ENCODE measurements at regions not wholly inside any gene's neighbourhood (a gene's known extent, or its start where the extent isn't known, plus 50 kb on each side); places are given as distances from the start of the nearest gene placed in this dataset.

DNA sequence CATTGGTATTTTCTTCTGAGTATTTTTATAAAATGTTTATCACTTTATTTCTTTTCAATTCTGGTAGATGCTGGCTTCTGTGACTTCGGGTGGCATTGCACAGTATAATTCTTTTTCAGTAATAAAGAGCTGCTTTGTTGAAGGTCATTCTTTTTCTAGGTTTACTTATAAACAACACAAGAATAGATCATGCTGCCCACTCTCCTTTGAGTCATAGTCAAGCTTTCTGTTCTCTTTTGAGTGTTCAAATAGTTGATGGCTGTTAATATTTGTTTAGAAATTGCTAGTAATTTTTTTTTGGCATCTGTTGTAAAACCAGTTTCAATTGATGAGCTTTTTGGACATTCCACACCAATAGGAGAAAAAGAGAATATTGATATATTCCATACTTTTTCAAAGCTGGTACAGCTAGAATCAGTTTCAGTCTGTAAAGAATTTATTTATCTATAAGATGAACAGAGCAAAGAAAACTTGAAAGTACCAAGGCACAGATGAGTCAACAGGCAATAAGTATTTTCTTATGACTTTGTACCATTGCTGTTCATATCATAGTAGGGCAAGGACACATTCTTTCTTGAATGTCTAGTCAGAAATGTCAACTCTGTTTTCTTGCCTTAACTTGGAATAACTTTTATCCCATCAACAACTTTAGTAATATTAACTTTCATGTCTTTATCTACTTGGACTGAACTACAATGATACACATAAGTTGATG lies 513.0 kb upstream of the SEL1L start:
- no peak overlapping the region for H3K27ac ChIP-seq (replicated peaks)
- H3K4me3 ChIP-seq (replicated peaks; ENCODE audit: insufficient read depth, low read length) = no peak overlapping the region
- no peaks in the 10 kb centered on the region for H3K27me3 ChIP-seq (ENCODE audit: insufficient read depth, poor library complexity, severe bottlenecking)
- TF ChIP-seq SPI1 (IDR thresholded peaks at IDR 0.05; ENCODE audit: borderline replicate concordance, low read depth) = no peak
- TF ChIP-seq GABPA (IDR thresholded peaks at IDR 0.05; ENCODE audit: low read depth) = no peak
- no peak for TF ChIP-seq POLR2AphosphoS5 (IDR thresholded peaks at IDR 0.05; ENCODE audit: low read depth)
- TF ChIP-seq, protein P1, sequence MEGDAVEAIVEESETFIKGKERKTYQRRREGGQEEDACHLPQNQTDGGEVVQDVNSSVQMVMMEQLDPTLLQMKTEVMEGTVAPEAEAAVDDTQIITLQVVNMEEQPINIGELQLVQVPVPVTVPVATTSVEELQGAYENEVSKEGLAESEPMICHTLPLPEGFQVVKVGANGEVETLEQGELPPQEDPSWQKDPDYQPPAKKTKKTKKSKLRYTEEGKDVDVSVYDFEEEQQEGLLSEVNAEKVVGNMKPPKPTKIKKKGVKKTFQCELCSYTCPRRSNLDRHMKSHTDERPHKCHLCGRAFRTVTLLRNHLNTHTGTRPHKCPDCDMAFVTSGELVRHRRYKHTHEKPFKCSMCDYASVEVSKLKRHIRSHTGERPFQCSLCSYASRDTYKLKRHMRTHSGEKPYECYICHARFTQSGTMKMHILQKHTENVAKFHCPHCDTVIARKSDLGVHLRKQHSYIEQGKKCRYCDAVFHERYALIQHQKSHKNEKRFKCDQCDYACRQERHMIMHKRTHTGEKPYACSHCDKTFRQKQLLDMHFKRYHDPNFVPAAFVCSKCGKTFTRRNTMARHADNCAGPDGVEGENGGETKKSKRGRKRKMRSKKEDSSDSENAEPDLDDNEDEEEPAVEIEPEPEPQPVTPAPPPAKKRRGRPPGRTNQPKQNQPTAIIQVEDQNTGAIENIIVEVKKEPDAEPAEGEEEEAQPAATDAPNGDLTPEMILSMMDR (IDR thresholded peaks at IDR 0.05; ENCODE audit: insufficient read depth, low read length) = no peak
- TF ChIP-seq, protein P2, sequence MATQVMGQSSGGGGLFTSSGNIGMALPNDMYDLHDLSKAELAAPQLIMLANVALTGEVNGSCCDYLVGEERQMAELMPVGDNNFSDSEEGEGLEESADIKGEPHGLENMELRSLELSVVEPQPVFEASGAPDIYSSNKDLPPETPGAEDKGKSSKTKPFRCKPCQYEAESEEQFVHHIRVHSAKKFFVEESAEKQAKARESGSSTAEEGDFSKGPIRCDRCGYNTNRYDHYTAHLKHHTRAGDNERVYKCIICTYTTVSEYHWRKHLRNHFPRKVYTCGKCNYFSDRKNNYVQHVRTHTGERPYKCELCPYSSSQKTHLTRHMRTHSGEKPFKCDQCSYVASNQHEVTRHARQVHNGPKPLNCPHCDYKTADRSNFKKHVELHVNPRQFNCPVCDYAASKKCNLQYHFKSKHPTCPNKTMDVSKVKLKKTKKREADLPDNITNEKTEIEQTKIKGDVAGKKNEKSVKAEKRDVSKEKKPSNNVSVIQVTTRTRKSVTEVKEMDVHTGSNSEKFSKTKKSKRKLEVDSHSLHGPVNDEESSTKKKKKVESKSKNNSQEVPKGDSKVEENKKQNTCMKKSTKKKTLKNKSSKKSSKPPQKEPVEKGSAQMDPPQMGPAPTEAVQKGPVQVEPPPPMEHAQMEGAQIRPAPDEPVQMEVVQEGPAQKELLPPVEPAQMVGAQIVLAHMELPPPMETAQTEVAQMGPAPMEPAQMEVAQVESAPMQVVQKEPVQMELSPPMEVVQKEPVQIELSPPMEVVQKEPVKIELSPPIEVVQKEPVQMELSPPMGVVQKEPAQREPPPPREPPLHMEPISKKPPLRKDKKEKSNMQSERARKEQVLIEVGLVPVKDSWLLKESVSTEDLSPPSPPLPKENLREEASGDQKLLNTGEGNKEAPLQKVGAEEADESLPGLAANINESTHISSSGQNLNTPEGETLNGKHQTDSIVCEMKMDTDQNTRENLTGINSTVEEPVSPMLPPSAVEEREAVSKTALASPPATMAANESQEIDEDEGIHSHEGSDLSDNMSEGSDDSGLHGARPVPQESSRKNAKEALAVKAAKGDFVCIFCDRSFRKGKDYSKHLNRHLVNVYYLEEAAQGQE (IDR thresholded peaks at IDR 0.05; ENCODE audit: insufficient replicate concordance, low read depth) = no peak
- no peak for DNase-seq (ENCODE audit: low read depth in 1 of 2, low spot score in 1 of 2)

DNA sequence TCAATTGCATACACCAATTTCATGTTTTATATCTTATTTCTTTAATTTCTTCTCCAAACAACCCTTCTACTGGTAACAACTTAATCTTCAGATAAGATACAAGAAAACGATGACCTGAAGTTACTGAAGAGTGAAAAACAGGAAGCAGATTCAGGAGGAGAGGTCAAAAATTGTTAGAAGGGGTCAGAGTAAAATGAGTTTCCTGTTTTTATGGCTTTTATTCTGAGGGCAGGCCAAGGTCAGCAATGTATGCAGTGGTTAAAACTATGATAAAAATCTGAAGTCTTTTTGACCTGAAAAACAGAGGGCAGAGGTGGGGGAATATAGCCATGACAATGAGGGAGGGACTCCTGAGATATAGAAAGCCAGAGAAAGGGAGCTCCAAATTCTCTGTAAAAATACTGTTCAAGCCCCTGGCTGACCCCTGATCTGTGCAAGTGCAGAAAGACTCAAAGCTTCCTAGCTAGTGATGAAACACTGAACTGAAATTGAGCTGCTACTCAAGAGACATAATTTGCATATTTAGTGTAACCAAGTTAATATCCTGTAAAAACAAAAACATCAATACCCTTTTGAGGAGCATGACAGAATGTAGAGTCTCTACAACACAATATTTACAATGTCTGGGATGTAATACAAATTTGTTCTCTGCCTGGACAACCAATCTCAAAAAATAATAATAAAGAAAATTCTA lies 514.3 kb upstream of the SEL1L start:
- no peaks in the 10 kb centered on the region for H3K27me3 ChIP-seq (ENCODE audit: insufficient read depth, poor library complexity, severe bottlenecking)
- no peak overlapping the region for H3K4me3 ChIP-seq (replicated peaks; ENCODE audit: insufficient read depth, low read length)
- TF ChIP-seq POLR2AphosphoS5 (IDR thresholded peaks at IDR 0.05; ENCODE audit: low read depth) = no peak
- no peak for TF ChIP-seq SPI1 (IDR thresholded peaks at IDR 0.05; ENCODE audit: borderline replicate concordance, low read depth)
- TF ChIP-seq GABPA (IDR thresholded peaks at IDR 0.05; ENCODE audit: low read depth) = no peak
- TF ChIP-seq, protein P2 (IDR thresholded peaks at IDR 0.05; ENCODE audit: insufficient replicate concordance, low read depth) = no peak
- TF ChIP-seq, protein P1 (IDR thresholded peaks at IDR 0.05; ENCODE audit: insufficient read depth, low read length) = no peak
- H3K27ac ChIP-seq (replicated peaks) = no peak overlapping the region
- no peak for DNase-seq (ENCODE audit: low read depth in 1 of 2, low spot score in 1 of 2)

DNA sequence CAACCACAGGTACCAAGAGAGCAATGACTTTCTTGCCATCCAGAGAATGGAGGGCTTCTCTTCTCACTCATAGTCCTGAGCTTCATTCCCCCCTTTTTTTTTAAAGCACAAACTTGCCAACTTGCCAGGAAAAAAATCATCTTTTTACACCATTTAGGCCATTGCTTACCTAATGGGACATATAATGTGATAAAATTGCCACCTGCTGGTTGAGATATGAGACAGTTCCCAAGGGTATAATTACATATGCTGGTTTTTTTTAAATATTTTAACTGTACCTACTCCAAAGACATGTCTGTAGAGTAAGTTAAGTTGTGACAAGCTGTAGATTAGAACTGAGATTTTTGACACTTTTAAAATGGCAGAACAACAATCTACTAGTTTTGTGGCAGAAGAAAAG lies 519.1 kb upstream of the SEL1L start:
- Histone ChIP-seq H3K27me3 (ENCODE audit: insufficient read depth, poor library complexity, severe bottlenecking) (no peaks in the 10 kb centered on the region), H3K27ac (replicated peaks) (no peak overlapping the region), H3K4me3 (replicated peaks; ENCODE audit: insufficient read depth, low read length) (no peak overlapping the region)
- TF ChIP-seq GABPA (IDR thresholded peaks at IDR 0.05; ENCODE audit: low read depth) (no peak), SPI1 (IDR thresholded peaks at IDR 0.05; ENCODE audit: borderline replicate concordance, low read depth) (no peak), POLR2AphosphoS5 (IDR thresholded peaks at IDR 0.05; ENCODE audit: low read depth) (no peak)
- TF ChIP-seq, protein P2 (IDR thresholded peaks at IDR 0.05; ENCODE audit: insufficient replicate concordance, low read depth) = no peak
- TF ChIP-seq, protein P1 (IDR thresholded peaks at IDR 0.05; ENCODE audit: insufficient read depth, low read length) = no peak
- no peak for DNase-seq (ENCODE audit: low read depth in 1 of 2, low spot score in 1 of 2)
